Tongue (tissue), 1 donor: ENCODE measurements at regions not wholly inside any gene's neighbourhood (a gene's known extent, or its start where the extent isn't known, plus 50 kb on each side); places are given as distances from the start of the nearest gene placed in this dataset.

Experiments
- DNase-seq: peaks from one replicate; pipeline ENCODE4 v3.0.0-alpha.2; 2015

DNA sequence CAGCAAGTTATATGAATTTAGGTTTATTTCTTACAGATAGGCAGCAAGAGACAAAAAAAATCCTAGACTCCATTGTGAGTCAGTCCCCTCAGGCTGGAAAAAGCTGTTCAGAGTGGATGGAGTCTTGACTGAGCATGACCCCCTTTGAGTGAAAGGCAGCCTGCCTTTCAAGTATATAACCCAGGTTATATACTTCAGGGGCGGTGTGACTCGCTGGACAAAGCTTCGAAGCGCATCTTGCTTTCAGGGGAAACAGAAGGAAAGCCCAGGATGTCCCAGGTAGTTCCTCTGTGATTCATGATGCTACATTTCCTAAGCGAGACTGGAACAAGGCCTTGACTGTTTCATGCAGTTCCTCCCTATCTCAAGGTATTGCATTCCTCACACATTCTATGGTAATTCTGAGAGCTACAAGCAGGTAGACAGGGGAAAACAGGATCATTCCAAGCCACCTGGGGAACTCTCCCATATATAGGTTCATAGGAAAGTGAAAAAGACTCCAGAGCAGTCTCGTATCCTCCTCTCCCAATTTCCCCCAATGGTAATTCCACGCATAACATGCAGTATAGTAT lies 1244.1 kb upstream of the CDH6 start:
- DNase-seq: no peak

DNA sequence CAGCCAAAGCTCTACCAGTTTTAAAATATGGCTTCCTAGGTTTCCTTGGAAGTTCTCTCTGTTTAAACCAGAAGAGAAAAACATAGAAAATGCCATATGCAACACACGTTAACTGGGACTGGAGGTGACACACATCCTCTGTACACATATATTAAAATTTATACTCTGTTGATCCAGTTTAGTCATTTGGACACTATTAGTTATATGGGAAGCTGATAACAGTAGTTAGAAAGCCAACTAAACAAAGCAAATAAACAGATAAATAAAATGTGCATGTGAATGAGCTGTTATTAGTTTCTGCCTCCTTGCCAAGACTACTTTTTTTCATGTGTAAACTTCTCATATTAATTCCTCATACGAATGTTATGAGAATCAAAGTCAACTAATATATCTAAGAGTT lies 1249.2 kb upstream of the CDH6 start:
- no peak for DNase-seq

DNA sequence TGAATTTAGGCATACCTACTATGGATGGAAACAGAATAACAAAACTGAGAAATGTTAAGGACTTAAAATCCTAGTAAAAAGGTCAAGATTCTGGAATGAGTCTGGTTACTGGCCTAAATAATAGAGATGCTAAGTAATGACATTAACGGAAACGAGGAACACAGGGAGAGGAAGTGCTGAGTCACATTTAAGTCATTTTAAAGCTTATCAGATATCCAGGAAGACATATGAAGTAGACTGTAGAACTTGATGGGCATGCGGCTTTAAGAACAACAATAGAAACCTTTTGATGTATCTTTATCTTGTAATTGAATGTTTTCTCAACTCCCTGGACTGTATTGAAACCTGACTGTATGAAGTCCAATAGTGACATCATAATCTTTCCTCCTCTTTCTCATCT lies 1251.4 kb upstream of the CDH6 start:
- no peak for DNase-seq

DNA sequence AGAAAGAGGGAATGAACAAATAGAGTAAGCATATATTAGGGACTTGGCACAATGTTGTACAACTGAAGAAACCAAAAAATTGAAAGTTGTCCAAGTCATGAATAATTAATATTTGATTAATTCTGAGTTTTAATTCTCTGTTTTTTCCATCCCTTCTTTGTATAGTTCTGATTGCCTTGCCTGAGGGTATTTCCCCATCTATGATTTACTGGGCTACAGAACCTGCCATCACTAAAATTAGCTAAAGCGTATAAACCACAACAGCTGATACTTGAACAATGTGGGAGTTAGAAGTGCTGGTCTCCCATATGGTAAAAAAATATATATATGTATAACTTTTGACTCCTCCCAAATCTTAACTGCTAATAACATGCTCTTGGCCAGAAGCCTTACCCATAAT lies 1253.5 kb upstream of the CDH6 start:
- no peak for DNase-seq

DNA sequence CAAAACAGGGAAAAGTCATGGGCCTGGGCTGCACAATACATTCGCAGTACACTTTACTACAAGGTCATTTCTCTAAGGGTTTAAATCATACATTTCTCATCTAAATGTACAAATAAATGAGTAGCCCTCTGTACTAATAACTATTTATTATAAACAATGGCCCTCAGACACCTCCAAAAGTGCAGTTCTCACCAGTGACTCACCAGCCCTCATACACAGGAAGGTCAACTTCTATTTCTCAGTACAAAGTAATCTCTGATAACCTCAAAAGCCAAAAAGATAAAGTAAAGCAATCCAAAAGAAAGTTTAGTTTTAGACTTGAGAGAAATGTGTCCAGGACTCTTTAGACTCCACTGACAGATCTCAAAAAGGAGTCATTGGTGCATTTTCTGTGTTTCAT lies 1258.1 kb upstream of the CDH6 start:
- DNase-seq: no peak

DNA sequence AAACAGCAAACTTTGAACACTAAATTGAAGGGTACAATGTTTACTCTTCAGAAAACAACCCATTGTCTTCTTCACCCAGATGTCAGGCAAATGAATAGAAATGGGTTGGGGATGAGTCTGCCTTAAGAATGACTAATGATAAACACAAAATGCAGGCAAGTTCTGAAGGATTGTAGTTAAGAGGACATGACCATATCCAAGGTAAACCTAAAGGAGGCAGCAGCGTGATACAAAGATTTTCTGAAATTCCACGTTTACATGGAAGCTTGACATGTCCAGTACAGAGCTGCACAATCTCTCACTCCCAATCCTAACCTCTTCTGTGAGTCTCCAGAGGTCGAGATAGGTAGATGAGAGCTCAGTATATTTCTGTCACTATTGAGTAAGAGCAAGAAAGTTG lies 1263.2 kb upstream of the CDH6 start:
- no peak for DNase-seq

DNA sequence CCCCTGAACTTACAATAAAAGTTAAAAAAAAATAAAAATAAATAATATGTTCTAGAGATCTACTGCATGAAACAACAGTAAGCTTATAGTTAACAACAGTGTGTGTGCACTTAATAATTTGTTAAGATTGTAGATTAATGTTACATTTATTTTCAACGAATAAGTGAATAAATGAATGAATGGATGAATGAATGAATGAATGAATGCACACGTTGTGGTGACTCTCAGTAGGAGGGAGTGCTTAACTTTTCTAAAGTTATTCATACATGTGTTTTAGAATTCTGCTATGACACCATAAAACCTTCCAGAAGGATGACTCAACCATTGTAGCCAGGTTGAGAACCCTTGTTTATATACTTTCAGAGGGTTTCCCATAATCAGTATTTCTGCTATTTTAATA lies 1269.4 kb upstream of the CDH6 start:
- DNase-seq: no peak

DNA sequence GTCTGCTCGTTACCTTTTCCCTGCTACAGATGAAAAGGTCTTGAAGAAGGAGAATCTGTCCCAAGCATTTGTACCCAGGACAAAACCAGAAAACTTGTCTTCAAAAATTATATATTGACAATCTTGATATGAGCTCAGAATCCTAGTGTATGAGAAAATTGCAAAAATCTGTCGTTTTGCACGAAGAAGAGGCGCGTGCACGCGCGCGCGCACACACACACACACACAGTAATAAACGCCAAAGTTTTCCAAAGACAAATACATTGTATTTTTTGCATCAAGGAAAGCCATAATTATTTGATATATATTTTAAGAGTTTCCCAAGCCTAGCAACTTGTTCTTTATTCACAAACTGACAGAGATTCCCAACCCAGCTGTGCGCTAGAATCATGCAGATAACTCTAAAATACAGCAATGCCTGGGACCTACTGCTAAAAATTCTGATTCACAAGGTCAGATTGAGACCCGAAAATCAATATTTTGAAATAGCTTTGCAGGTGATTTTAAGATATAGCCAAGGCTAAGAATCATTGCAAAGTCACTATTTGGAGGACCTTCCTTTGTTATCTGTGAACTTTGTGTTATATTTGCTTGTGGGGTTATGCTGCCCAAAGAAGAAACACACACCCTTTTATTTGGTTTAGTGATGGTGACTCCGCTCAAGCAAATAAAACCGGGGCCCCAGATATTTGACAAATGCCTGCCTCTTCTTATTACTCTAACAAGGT lies 1287.7 kb upstream of the CDH6 start:
- DNase-seq: no peak

DNA sequence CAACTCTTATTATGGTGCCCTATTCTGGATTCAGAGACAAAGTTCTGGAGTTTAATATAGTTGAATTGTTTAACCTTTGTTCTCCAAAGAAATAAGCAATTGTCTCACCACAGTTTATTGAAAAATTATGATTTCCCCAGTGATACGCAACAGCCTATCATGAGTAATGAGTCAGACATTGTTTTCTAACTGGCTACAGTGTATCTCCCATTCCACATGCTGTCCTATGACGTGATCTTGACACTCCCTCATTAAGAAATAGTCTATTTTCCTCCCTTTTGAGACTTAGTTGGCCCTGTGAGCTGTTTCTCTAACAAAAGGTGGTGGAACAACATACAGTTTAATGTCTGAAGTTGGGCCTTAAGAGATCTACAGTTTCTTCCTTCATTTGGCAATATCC lies 1290.6 kb upstream of the CDH6 start:
- no peak for DNase-seq

DNA sequence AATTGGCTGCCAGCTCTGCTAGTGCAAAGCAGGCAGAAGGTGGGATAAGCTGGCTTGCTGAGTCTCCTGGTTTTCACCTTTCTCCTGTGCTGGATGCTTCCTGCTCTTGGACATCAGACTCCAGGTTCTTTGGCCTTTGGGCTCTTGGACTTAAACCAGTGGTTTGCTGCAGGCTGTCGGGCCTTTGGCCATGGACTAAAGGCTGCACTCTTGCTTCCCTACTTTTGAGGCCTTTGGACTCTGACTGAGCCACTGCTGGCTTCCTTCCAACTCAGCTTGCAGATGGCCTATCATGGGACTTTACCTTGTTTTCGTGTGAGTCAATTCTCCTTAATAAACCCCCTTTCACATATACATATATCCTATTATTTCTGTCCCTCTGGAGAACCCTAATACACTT lies 1293.9 kb upstream of the CDH6 start:
- DNase-seq: no peak

DNA sequence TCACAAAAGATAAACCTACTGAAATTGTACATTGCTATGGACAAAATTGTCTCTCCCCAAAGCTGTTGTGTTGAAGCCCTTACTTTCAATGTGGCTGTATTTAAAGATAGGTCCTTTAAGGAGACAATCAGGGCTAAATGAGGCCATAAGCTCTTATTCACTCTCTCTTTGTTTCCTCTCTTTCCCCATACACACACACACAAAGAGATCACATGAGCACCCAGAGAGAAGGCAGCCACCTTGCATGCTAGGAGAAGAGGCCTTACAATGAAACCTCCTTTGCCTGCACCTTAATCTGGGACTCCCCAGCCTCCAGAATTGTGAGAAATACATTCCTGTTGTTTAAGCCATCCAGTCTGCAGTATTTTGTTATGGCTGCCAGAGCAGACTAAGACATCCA lies 1295.6 kb upstream of the CDH6 start:
- no peak for DNase-seq

DNA sequence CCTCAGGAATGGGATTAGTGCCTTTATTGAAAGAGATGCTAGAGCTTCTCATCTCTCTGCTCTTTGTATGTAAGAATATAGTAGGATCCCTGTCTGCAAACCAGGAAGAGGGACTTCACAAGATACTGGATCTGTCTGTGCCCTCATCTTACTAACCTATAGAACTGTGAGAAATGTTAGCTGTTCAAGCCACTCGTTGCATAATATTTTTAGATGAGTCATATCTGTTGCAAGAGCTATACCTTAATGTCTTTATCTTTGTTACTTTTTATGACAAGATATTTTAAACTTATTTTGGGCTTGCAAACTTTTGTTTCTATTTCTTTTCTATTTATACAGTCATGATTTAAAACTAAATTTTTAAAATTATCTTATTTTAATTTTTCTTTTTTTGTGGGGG lies 1296.8 kb upstream of the CDH6 start:
- DNase-seq: no peak

DNA sequence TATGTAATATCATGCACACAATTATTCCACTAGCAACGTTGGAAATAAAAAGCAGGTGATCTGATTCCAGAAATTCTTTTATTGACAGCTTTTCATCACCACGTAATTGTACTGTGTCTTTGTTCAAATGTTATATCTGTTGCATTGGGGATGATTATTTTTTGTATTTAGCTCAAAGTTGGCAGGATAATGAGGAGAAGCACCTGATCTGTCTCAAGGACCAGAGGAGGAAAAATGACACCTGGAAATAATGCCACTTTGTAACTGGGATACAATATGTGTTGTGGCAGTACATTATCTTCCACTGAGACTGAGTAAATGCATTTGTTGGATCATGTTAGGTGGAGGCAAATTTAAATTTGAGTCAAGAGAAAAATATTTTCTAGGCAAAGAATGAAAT lies 1298.8 kb upstream of the CDH6 start:
- DNase-seq: no peak

DNA sequence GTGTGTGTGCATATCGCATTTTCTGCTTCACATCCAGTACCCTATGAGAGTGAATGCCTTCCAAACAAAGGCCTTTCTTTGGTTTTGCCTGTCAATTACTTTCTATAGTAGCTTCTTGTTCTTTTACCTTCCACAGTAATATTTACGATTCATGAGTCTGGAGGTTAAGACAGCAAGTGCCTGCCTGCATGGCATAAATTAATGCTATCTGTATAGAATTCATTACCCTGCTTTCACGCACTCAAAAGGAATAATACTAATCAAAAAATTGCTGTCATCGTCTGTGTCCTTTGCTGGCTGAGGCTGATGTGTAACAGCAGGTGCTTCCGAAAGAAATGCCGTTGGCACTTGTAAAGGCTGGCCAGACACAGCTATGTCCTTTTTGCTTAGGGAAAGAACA lies 1304.4 kb upstream of the CDH6 start:
- DNase-seq: peak; percentile 3

DNA sequence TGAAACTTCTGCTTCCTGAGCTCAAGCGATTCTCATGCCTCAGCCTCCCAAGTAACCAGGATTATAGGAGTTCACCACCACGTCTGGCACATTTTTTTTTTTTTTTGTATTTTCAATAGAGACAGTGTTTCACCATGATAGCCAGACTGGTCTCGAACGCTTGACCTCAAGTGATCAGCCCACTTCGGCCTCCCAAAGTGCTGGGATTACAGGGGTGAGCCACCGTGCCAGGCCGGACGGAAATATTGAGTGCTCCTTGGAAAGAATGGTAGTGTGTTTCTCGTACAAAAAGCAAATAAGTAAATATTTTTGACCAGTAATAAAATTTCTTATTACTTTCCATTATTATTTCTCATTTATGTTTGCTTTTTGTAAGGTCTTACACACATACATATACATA lies 1307.9 kb upstream of the CDH6 start:
- DNase-seq: no peak

DNA sequence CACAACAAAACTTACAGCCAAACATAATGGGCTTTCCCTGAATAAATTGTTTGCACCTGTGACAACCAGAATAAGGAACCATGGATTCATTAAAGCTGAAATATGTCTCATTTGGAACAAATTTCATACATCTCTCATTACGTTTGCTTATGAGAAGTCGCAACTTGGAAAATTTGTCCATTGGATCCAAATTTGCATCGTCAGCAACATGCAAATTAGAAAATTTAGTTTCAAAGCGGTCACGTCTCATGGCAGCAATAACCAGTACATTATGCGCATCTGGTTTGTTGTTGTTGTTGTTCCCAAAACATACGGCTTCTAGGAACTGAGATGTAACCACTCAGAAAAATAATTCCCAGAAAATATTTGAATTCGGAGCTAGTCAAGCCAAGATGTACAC lies 1311.5 kb upstream of the CDH6 start:
- DNase-seq: no peak

DNA sequence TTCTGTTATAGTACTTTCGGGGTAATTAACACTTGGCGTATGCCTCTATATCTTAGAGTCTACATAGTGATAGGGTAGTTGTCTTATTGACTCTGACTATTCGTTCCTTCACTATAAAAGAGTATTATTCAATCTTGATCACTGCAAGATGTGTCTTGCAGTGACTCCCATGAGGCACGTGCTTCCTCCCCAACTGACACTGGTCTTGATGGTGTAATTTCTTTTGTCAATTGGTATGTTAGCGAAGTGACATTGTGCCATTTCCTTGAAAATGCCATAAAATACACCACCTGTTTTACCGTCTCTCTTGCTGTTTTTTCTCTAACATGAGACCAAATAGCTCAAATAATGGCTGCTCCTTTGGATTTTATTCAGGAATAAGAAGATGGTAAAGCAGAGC lies 1314.1 kb upstream of the CDH6 start:
- DNase-seq: no peak

DNA sequence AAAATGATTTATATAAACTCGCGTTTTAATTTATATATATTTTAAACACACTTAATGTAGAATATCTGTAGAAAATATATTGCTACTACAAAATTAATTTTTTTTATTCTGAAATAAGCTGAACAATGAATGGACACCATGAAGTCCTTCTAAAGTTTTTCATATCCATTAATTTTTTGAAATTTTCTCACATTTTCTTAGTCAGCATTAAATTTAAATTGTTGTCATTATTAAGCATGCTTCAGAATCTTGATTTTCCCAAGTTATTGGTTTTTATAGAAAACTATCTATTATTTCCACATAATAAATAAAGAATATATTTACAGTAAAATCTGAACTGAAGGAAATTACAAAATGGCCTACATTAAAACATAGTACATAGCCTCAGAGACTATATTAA lies 1314.9 kb upstream of the CDH6 start:
- no peak for DNase-seq

DNA sequence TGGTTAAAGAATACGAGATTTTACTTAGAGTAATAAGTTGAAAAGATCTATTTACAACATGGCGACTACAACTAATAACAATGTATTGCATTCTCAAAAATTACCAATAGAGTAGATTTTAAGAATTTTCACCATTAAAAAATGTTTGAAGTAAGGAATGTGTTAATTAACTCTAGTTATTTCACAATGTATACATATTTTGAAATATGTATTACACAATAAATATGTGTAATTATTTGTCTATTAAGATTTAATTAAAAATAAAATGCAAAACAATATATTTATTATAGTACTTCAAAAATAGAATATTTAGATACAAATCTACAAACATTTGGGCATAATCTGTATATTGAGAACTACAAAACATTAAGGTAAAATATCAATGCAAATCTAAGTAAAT lies 1326.3 kb upstream of the CDH6 start:
- DNase-seq: no peak

DNA sequence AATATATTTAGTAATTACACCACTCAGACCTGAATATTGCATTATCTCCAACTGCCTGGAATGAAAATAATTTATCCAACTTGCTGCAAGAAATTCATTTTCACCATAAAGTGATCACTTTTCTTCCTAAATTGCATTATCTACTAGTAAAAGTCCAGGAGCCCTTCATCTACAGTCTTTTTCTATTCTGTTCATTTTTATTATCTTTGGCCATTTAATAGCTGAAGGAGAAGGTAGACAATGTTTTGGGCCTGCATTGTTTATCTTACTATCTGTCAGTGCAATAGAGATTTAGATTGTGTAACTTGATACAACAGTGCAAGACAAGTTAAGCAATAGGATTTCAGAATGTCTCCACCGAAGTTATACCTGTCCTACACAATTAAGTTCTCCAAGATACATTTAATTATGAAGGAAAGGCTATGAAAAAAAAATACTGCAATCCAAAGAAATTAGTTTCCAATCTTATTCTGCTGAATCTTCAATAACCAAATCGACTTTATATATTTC lies 1339.7 kb upstream of the CDH6 start:
- DNase-seq: no peak

DNA sequence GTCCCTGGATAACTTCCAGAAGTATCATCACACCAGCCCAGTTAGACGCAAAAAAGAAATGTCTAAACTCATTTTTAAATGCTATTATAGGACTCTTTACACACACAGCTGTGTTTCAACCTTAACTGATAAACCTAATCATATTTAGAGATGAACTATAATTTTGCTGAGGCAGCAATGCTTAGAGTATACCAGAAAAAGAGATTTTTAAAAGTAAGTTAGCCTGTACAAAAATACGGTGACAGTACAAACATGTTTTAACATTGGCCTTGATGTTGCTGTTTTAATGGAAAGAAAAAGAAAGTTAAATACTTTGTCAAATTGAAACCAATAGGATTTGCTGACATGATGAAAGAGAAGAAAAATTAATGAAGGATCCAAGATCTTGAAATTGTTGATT lies 1341.2 kb upstream of the CDH6 start:
- no peak for DNase-seq

DNA sequence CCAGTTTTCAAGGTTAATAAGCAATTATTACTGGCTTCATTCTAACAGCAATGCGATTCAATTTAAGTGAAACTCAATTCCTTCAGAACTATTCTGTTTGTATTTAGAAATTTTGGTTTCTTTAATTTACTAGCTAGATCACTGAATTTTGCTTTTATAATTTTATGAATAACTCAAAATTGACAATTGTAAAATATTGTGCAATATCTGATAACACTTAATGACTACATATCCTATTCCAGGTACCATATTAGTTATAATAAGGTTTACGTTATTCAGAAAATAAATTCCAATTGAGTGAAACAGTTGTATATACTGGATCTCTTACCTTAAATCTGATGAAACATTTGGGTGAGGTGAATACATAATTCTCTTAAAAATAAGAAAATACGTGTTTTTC lies 1348.3 kb upstream of the CDH6 start:
- no peak for DNase-seq

DNA sequence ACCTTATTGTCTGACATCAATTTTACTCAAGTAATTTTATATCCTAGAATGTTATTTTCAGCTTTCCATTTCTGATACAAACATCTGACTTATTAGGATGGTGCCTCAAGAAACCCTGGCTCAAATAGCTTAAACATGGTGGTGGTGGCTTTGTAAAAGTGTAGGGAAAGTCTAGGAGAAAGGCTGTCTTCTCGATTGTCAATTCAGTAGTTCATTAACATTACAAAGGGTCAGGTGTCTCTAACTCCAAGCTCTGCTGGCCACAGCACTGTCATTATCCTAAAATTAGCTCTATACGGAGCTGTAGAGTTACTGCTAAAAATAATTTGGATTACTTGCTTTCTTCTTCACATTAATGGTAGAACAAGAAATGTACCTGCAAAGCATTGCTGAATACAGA lies 1360.1 kb upstream of the CDH6 start:
- no peak for DNase-seq

DNA sequence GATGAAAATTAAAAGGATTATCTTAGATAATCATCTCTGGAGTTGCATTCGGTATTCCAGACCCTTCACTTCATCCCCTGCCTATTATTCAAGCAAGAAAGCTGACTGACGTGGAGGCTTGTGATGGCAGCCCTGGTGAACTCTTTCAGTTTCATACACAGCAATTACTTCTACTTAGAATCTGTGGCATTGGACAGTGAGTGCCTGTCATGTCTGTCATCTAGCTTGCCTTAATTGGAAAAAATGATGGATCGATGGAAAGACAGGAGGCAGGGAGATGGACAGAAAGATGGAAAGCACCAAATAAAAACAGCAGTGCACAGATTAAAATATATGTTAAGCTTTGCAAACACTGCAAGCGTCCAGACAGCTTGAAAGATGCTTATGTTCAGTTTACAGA lies 1371.0 kb upstream of the CDH6 start:
- DNase-seq: no peak
